Erythroblast (primary cell): ENCODE measurements at regions not wholly inside any gene's neighbourhood (a gene's known extent, or its start where the extent isn't known, plus 50 kb on each side); places are given as distances from the start of the nearest gene placed in this dataset.

Source experiments
- DNase-seq, 2 experiments: peaks; one replicate each; lab custom pipeline; 2025; lab: John Stamatoyannopoulos, UW
- GATA1 ChIP-seq: IDR thresholded peaks from 2 replicates; pipeline ENCODE4 v1.6.1; 2011; ENCODE audit warnings: low read depth, mild to moderate bottlenecking, control low read depth, low read length, moderate library complexity
- POLR2A ChIP-seq: IDR thresholded peaks from 2 replicates; pipeline ENCODE4 v1.6.1; 2011; ENCODE audit warnings: mild to moderate bottlenecking, low read length

DNA sequence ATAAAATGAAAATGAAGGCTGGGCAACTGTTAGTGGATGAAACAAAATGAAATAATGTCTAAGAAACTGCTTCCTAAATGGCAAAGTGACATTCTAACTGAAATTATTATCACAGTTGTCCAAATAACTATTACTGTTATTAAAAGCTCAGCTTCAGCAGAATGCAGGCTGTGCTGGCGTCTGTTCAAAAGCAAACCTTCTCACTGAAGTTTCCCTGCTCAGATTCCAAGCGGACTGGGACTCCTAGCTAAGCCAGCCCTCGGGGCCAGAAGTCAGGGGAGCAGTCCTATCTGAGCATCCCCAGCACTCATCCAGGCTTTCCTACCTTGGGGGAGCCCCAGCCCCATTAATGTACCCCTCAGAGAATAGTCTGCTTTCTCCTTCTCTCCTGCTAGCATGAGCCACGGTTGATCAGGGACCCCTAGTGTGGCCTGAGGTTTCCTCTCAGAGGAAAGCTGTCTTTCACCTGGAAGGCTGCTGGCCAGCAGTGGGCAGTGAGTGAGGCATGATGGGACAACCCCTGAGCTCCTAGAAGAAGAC is 1167.3 kb downstream of the TBC1D22A start:
- TF ChIP-seq GATA1 (no peak), POLR2A (no peak)
- no peak for DNase-seq

DNA sequence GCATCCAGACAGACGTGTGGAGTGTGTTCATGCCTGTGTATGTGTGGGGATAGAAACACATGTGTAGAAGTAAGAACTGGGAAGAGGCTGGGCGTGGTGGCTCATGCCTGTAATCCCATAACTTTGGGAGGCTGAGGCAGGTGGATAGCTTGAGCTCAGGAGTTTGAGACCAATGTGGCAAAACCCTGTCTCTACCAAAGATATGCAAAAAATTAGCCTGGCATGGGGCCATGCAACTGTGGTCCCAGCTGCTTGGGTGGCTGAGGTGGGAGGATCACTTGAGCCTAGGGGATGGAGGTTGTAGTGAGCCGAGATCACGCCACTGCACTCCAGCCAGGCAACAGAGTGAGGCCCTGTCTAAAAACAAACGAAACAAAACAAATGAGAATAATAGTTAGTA is 1166.6 kb downstream of the TBC1D22A start:
- no peak for DNase-seq
- TF ChIP-seq GATA1 (no peak), POLR2A (no peak)

GRCh38 chr22:47928631-47929030 is 1166.2 kb downstream of the TBC1D22A start:
- TF ChIP-seq POLR2A (no peak), GATA1 (no peak)
- no peak for DNase-seq

DNA sequence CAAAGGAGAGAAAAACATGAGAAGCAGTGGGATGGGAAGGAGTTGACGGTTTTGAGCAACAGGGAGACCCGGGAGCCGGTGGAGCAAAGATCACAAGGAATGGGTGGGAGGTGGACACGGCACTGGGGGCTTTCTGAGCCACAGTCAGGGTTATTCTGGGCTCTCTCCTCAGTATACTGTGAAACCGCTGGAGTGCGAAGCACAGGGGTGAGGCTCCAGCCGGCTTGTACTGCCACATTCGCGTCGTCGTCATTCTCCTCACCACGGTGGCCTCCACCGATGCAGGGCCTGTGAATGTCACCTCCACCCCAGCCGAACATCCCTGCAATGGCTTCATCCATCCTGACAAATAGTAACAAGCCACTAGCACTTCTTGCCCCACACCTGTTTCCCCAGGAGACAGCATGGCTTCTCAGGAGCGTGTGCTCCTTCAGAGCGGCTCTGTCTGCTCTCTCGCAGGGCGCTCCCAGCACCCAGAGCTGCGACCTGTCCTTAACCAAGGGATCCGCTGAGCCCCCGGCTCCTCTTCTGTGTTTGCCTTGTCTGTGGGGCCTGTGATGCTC is 1165.3 kb downstream of the TBC1D22A start:
- TF ChIP-seq POLR2A (no peak), GATA1 (no peak)

DNA sequence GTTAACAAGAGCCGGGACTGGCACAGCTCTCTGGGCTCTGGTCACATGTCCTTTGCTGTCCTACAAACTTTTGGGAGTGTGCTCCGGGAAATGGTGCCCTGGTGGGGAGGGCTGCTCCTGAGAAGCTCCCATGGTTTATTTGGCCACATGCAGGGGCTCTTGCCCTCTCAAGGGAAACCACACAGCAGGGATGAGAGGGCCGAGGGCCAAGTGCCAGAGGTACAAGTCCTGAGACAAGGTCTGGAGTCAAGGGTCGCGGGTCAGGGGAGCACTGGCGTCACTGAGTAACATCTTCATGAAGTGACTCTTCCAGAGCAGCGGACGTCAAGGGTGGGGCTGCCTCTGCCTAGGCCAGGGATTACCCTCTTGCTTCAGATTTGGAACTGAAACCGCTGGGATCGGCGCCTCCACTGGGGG is 1160.6 kb downstream of the TBC1D22A start:
- DNase-seq = no peak
- TF ChIP-seq GATA1 = no peak

More for the DNA sequence above, 1165.3 kb downstream of the TBC1D22A start:
- DNase-seq = no peak

- TF ChIP-seq POLR2A = no peak
- no peak for TF ChIP-seq GATA1
- no peak for DNase-seq
These were observed 1159.5 kb downstream of the TBC1D22A start for GRCh38 chr22:47921906-47922305.

DNA sequence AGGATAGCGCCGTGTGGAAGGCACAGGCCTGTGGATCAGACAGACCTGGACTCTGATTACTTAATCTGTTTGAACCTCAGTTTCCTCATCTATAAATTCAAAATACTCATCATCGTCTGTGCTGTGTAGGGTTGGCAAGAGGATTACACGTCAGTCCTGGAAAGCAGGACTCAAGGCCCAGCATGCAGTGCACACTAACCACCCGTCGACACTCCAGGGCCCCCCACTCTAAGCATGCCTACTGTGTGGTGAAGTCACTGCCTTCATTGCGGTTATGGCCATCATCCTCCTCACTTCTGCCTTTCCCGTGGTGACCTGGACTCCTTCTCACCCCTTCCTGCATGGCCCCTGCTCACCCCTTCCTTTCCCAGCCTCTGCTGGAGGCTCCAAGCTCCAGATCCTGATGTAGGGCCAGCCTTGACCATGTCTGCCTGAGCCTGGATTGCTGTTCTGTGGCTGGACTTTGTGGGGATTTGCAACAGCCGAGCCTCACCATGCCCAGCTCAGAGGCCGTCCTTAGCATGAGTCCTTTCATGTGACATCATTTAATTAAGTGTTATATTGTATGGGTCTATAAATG is 1158.0 kb downstream of the TBC1D22A start:
- no peak for DNase-seq
- TF ChIP-seq GATA1 = no peak
- no peak for TF ChIP-seq POLR2A

DNA sequence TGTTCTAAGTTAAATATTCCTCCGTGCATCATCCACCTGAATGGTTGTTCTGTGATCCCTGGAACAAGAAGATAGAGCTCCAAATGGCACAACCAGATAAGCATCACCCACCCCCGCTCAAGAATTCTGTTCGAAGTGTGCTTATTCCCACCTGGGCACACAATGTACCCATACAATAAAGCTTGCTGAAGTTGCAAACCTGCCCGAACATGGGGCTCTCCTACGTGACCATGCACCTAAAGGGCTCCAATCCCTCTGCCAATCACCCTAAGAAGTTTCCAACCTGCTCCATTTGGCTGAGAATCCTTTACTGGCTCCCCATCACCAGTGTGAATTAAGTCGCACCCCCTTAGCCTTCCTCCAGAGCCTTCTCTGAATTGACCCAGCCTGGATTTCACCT is 1157.4 kb downstream of the TBC1D22A start:
- TF ChIP-seq GATA1 (no peak), POLR2A (no peak)
- no peak for DNase-seq

DNA sequence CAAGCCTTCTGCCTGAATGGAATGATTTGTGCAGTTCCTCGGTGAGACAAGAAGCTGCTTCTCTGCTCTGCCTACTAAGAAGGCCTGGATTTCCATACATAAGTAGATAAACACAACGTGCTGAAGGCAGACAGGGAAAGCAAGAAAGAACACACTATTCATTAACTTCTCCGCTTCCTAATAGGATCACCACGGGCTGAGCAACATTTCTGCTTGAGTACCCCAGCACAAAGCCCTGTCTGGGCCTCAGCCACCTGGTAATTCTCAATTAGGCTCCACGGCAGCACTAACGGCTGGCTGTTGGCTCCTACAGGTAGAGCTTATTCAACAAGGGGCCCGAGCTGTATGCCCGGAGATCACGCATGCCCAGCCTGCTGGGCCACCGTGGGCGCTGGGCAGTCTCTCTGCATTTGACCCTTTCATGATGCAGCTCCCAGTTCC is 1156.6 kb downstream of the TBC1D22A start:
- no peak for TF ChIP-seq GATA1
- no peak for TF ChIP-seq POLR2A
- DNase-seq = no peak

GRCh38 chr22:47918276-47918921 is 1155.9 kb downstream of the TBC1D22A start:
- no peak for DNase-seq
- TF ChIP-seq GATA1 = no peak
- TF ChIP-seq POLR2A = no peak

DNA sequence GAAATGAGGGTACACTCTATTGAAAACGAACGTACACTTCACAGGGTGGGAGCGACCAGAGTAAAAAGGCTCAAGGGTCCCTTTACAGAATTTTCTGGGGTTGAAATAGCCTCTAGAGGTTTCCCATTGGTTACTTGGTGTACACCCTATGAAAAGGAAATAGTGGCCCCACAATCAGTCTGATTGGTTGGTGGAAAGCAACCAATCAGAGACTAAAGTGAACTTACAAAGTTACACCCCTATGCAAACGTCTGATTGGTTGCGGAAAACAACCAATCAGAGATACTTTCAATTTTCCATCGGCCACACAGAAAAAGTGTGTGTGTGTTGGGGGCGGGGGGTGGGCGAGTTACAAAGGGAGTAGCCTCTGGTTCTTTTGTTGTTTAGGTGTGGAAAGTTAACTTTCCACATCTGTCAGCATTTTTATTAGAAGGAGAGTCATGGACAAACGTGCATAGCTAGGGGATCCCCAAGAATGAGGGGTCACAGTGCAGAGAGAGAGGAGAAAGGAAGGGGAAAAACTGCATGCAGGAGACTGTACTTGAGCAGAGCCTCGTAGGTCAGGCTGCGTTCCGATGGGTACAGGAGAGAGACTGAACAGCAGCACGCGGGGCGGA is 1152.1 kb downstream of the TBC1D22A start:
- no peak for DNase-seq
- TF ChIP-seq POLR2A (no peak), GATA1 (no peak)

- DNase-seq = no peak
These were observed 1140.3 kb downstream of the TBC1D22A start for GRCh38 chr22:47902646-47903180.

DNA sequence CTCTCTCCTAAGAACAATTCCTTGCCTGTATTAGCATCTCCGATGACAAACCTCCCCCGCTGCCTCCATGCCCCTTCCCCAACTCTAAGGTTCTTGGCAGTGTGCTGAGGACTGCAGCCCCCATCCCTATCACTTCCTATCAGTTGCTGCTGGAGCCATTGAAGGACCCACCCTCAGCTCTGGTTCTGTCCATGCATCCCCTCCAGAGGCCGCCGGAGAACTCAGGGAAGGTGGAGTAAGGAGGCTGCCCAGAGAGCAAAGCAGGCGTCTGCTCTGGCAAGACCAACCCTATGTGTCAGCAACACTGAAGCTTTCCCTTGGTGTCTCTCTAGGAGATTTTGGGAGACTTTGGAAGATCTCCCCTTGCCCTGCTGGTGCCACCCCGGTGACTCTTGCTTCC is 1139.5 kb downstream of the TBC1D22A start:
- no peak for TF ChIP-seq POLR2A
- TF ChIP-seq GATA1 = no peak
- no peak for DNase-seq

More at GRCh38 chr22:47902646-47903180, 1140.3 kb downstream of the TBC1D22A start:
- no peak for TF ChIP-seq GATA1
- no peak for TF ChIP-seq POLR2A
